ENCODE measurements at regions not wholly inside any gene's neighbourhood (a gene's known extent, or its start where the extent isn't known, plus 50 kb on each side); places are given as distances from the start of the nearest gene placed in this dataset.

DNA sequence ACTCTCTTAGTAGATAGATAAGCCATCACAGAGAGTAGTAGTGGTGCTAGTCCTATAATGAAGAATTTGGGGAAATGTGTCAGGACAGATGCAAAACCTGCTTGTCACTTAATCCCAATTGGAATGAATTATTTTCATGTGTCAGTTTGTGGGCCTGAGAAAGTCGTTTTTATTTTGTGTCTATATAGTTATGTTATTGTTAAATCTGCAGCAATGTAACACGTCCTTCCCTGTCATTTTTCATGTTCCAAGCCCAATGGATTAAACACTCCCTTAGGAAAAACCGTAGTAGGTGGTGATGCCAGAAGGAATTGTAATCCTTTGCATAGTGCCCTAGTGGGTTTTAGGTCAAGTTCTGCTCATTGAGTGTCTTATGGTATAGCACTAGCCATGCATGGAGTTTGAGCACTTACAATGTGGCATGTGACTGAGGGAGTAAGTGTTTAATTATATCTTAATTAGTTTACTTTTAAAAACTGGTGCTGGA, 105.9 kb upstream of the PRSS16 start:
- TF ChIP-seq, protein P1, sequence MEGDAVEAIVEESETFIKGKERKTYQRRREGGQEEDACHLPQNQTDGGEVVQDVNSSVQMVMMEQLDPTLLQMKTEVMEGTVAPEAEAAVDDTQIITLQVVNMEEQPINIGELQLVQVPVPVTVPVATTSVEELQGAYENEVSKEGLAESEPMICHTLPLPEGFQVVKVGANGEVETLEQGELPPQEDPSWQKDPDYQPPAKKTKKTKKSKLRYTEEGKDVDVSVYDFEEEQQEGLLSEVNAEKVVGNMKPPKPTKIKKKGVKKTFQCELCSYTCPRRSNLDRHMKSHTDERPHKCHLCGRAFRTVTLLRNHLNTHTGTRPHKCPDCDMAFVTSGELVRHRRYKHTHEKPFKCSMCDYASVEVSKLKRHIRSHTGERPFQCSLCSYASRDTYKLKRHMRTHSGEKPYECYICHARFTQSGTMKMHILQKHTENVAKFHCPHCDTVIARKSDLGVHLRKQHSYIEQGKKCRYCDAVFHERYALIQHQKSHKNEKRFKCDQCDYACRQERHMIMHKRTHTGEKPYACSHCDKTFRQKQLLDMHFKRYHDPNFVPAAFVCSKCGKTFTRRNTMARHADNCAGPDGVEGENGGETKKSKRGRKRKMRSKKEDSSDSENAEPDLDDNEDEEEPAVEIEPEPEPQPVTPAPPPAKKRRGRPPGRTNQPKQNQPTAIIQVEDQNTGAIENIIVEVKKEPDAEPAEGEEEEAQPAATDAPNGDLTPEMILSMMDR (IDR thresholded peaks at IDR 0.05), result no peak
- TF ChIP-seq POLR2A (IDR thresholded peaks at IDR 0.05), result no peak
- TF ChIP-seq EP300 (IDR thresholded peaks at IDR 0.05), result no peak

Data from ovary (tissue), 3 donors.